H4 (cell line): ENCODE measurements at regions not wholly inside any gene's neighbourhood (a gene's known extent, or its start where the extent isn't known, plus 50 kb on each side); places are given as distances from the start of the nearest gene placed in this dataset.
"Not testable (repeated sequence)": the region's sequence is repeated elsewhere in the genome, so short reads cannot be mapped to it uniquely, and the experiment has no call there.

Experiments
- DNase-seq: peaks from one replicate; pipeline ENCODE4 v3.0.0-alpha.2; 2015; ENCODE audit warnings: low spot score

GRCh38 chr6:112649853-112650252, 302.7 kb downstream of the RFPL4B start:
- DNase-seq: no peak

- no peak for DNase-seq
Measured at GRCh38 chr6:112651239-112651638, 304.1 kb downstream of the RFPL4B start.

- no peak for DNase-seq
Measured at GRCh38 chr6:112659912-112660311, 312.8 kb downstream of the RFPL4B start.

GRCh38 chr6:112660626-112661025, 313.5 kb downstream of the RFPL4B start:
- no peak for DNase-seq

- DNase-seq: no peak
Measured at GRCh38 chr6:112663698-112664097, 316.6 kb downstream of the RFPL4B start.

GRCh38 chr6:112665114-112665513, 318.0 kb downstream of the RFPL4B start:
- DNase-seq: no peak

GRCh38 chr6:112665815-112666214, 318.7 kb downstream of the RFPL4B start:
- DNase-seq: no peak

- DNase-seq: no peak
Measured at GRCh38 chr6:112667427-112667826, 320.3 kb downstream of the RFPL4B start.

GRCh38 chr6:112680091-112680490, 333.0 kb downstream of the RFPL4B start:
- DNase-seq: no peak

- DNase-seq: no peak
Measured at GRCh38 chr6:112682071-112682470, 334.9 kb downstream of the RFPL4B start.

GRCh38 chr6:112683106-112683505, 336.0 kb downstream of the RFPL4B start:
- DNase-seq: no peak

GRCh38 chr6:112683926-112684325, 336.8 kb downstream of the RFPL4B start:
- DNase-seq: peak; percentile 64

- DNase-seq: not testable (repeated sequence)
Measured at GRCh38 chr6:112685521-112686220, 338.5 kb downstream of the RFPL4B start.

GRCh38 chr6:112688487-112689165, 341.5 kb downstream of the RFPL4B start:
- not testable (repeated sequence) for DNase-seq

GRCh38 chr6:112689183-112689858, 342.2 kb downstream of the RFPL4B start:
- DNase-seq: not testable (repeated sequence)

- peak; percentile 74 for DNase-seq
Measured at GRCh38 chr6:112690497-112691202, 343.5 kb downstream of the RFPL4B start.

GRCh38 chr6:112691289-112691688, 344.2 kb downstream of the RFPL4B start:
- DNase-seq: peak; percentile 37

GRCh38 chr6:112695001-112695400, 347.9 kb downstream of the RFPL4B start:
- no peak for DNase-seq

- no peak for DNase-seq
Measured at GRCh38 chr6:112697265-112697664, 350.1 kb downstream of the RFPL4B start.

- DNase-seq: peak; percentile 25
Measured at GRCh38 chr6:112701201-112701600, 354.1 kb downstream of the RFPL4B start.

GRCh38 chr6:112710710-112711109, 363.6 kb downstream of the RFPL4B start:
- no peak for DNase-seq

- DNase-seq: no peak
Measured at GRCh38 chr6:112713402-112713801, 366.3 kb downstream of the RFPL4B start.
